HepG2 (cell line): ENCODE measurements at regions not wholly inside any gene's neighbourhood (a gene's known extent, or its start where the extent isn't known, plus 50 kb on each side); places are given as distances from the start of the nearest gene placed in this dataset.

ENCODE experiments used
- AFF4 ChIP-seq: sonication (generic); formaldehyde crosslinking; IDR thresholded peaks from 2 replicates; pipeline ENCODE4 v1.4.0; 2020; ENCODE audit warnings: missing genetic modification reagents
- FOXA1 ChIP-seq, 2 experiments: fragments of 450-650 bp in 1 of 2; sonication (generic) in 1 of 2; formaldehyde crosslinking in 1 of 2; IDR thresholded peaks; 2 replicates each; pipeline versions ENCODE4 v1.4.0 to v1.6.1; 2016 to 2020; ENCODE audit warnings: missing genetic modification reagents in 1 of 2
- HOXA7 ChIP-seq: sonication (generic); formaldehyde crosslinking; IDR thresholded peaks from 2 replicates; pipeline ENCODE4 v1.8.1; 2022; ENCODE audit warnings: mild to moderate bottlenecking, missing genetic modification reagents, moderate library complexity
- HOXD1 ChIP-seq: sonication (generic); formaldehyde crosslinking; IDR thresholded peaks from 2 replicates; pipeline ENCODE4 v1.5.0; 2020; ENCODE audit warnings: missing genetic modification reagents
- KDM5A ChIP-seq: fragments of 200-600 bp; sonication (generic); IDR thresholded peaks from 2 replicates; pipeline ENCODE4 v1.7.0; 2018; ENCODE audit warnings: antibody characterized with exemption, mild to moderate bottlenecking, low read length, borderline replicate concordance
- MAFF ChIP-seq: IDR thresholded peaks from 2 replicates; pipeline ENCODE4 v1.6.1; 2011; ENCODE audit warnings: low read depth, low read length, improper control_type of control experiment
- MYNN ChIP-seq: sonication (generic); formaldehyde crosslinking; IDR thresholded peaks from 2 replicates; pipeline ENCODE4 v1.4.0; 2020; ENCODE audit warnings: mild to moderate bottlenecking, low read depth, missing genetic modification reagents
- NFYB ChIP-seq: sonication (generic); formaldehyde crosslinking; IDR thresholded peaks from 2 replicates; pipeline ENCODE4 v1.4.0; 2020; ENCODE audit warnings: missing genetic modification reagents
- RFX3 ChIP-seq: IDR thresholded peaks from 2 replicates; pipeline ENCODE4 v1.6.1; 2016; ENCODE audit warnings: missing biosample characterization, missing genetic modification reagents
- SALL2 ChIP-seq: sonication (generic); formaldehyde crosslinking; IDR thresholded peaks from 2 replicates; pipeline ENCODE4 v1.8.1; 2023; ENCODE audit warnings: mild to moderate bottlenecking, missing genetic modification reagents, inconsistent platforms
- SUZ12 ChIP-seq: fragments of 150-350 bp; IDR thresholded peaks from 2 replicates; pipeline ENCODE4 v1.6.1; 2014; ENCODE audit warnings: low read depth, low read length
- USF2 ChIP-seq, 2 experiments: sonication (generic) in 1 of 2; formaldehyde crosslinking in 1 of 2; IDR thresholded peaks; 2 replicates each; pipeline versions ENCODE4 v1.5.1 to v1.6.1; 2011 to 2020; ENCODE audit warnings: borderline replicate concordance in 1 of 2, low read depth in 1 of 2, low read length in 1 of 2, mild to moderate bottlenecking in 1 of 2, missing genetic modification reagents in 1 of 2, moderate library complexity in 1 of 2
- ZBTB2 ChIP-seq: sonication (generic); formaldehyde crosslinking; IDR thresholded peaks from 2 replicates; pipeline ENCODE4 v1.8.0; 2022; ENCODE audit warnings: low read depth, missing genetic modification reagents
- ZNF282 ChIP-seq: fragments of 450-650 bp; IDR thresholded peaks from 2 replicates; pipeline ENCODE4 v1.6.1; 2018; ENCODE audit not compliant: partially characterized antibody
- ZNF414 ChIP-seq: sonication (generic); formaldehyde crosslinking; IDR thresholded peaks from 2 replicates; pipeline ENCODE4 v1.5.0; 2020; ENCODE audit warnings: missing genetic modification reagents
- ZNF431 ChIP-seq: sonication (generic); formaldehyde crosslinking; IDR thresholded peaks from 2 replicates; pipeline ENCODE4 v1.9.0; 2022; ENCODE audit warnings: missing genetic modification reagents, low read depth, mild to moderate bottlenecking, borderline replicate concordance
- ZNF441 ChIP-seq: sonication (generic); formaldehyde crosslinking; IDR thresholded peaks from 2 replicates; pipeline ENCODE4 v1.7.0; 2021; ENCODE audit warnings: missing genetic modification reagents, borderline replicate concordance
- ZNF614 ChIP-seq: IDR thresholded peaks from 2 replicates; pipeline ENCODE4 v1.6.1; 2018; ENCODE audit warnings: missing biosample characterization, missing genetic modification reagents, inconsistent platforms, borderline replicate concordance
- ZNF7 ChIP-seq: IDR thresholded peaks from 2 replicates; pipeline ENCODE4 v1.6.1; 2016; ENCODE audit warnings: missing biosample characterization, missing genetic modification reagents
- ZNF749 ChIP-seq: sonication (generic); formaldehyde crosslinking; IDR thresholded peaks from 2 replicates; pipeline ENCODE4 v1.8.0; 2022; ENCODE audit warnings: mild to moderate bottlenecking, missing genetic modification reagents, moderate library complexity, borderline replicate concordance
- ZNF816 ChIP-seq: sonication (generic); formaldehyde crosslinking; IDR thresholded peaks from 2 replicates; pipeline ENCODE4 v1.8.0; 2022; ENCODE audit warnings: missing genetic modification reagents, mild to moderate bottlenecking, borderline replicate concordance
- ZNF83 ChIP-seq: sonication (generic); formaldehyde crosslinking; IDR thresholded peaks from 2 replicates; pipeline ENCODE4 v1.4.0; 2020; ENCODE audit warnings: missing genetic modification reagents, mild to moderate bottlenecking, borderline replicate concordance

GRCh38 chr10:59036311-59037017 is 140.0 kb upstream of the PHYHIPL start (continued):
- TF ChIP-seq ZNF431 (CRISPR knock-in tag) (no peak), ZNF7 (no peak), RFX3 (CRISPR knock-in tag) (no peak), ZNF441 (CRISPR knock-in tag) (no peak), AFF4 (CRISPR knock-in tag) (no peak), MAFF (no peak), ZNF614 (CRISPR knock-in tag) (peak; percentile 46; the same call in 1 of the 2 replicates), KDM5A (no peak; the same call in 1 of the 2 replicates), ZNF816 (CRISPR knock-in tag) (no peak), SALL2 (CRISPR knock-in tag) (no peak), ZNF414 (no peak), ZNF83 (CRISPR knock-in tag) (no peak), ZNF749 (CRISPR knock-in tag) (no peak), USF2 (IDR thresholded peaks at IDR 0.05; ENCODE audit: low read depth, low read length) (no peak), USF2 (CRISPR knock-in tag; IDR thresholded peaks at IDR 0.05; ENCODE audit: borderline replicate concordance) (no peak), HOXA7 (CRISPR knock-in tag) (no peak), HOXD1 (CRISPR knock-in tag) (no peak), NFYB (CRISPR knock-in tag) (no peak), FOXA1 (IDR thresholded peaks at IDR 0.05) (no peak), FOXA1 (CRISPR knock-in tag; IDR thresholded peaks at IDR 0.05) (no peak), SUZ12 (no peak), ZBTB2 (no peak), ZNF282 (no peak), MYNN (CRISPR knock-in tag) (no peak)
